ENCODE measurements at regions not wholly inside any gene's neighbourhood (a gene's known extent, or its start where the extent isn't known, plus 50 kb on each side); places are given as distances from the start of the nearest gene placed in this dataset.

DNA sequence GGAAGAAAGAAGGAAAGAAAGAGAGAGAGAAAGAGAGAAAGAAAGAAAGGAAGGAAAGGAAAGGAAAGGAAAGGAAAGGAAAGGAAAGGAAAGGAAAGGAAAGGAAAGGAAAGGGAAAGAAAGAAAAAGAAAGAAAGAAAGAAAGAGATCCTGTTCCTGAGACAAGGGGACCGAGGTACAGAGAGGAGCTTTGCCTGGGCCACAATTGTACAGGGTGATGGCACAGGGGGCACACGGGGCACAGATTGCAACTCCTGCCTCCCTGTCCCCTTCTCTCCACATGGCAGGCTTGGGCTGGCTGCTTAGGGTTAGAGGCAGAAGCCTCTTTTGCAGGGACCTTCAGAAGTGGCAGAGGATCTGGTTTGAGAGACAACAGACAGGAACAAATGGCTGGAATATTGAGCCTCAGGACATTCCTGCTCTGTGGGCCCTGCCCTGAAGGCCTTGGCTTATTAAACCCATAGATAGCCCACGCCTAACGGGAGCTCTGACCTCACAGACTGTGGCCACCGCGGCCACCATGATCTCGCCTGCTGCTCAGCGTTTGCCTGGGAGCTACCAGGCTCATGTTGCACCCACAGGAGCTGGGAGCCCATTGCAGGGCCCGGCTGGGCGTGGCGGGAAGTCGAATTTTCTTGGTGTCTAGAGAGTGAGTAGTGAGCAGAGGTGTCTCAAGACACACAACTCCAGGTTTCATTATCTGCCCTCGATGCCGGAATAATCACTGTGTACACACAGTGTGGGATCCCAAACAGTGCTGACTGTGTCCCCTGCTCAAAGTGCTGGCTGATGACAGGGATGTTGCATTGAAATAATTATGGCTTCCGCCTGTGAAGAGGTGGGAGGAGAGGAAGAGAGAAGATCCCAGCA is 147.9 kb upstream of the NCOR2 start:
- peaks cover 17% of the 10 kb centered on the region for H3K4me1 ChIP-seq (ENCODE audit: low read length)
- no peaks in the 10 kb centered on the region for H3K9me3 ChIP-seq (ENCODE audit: insufficient read depth, low read length)
- no peak overlapping the region for H3K4me3 ChIP-seq (ENCODE audit: low read length)
- H3K27ac ChIP-seq (ENCODE audit: low read length): no peak overlapping the region
- H4K20me1 ChIP-seq (ENCODE audit: insufficient read depth, low read length): no peaks in the 10 kb centered on the region
- no peak overlapping the region for H3K4me2 ChIP-seq (ENCODE audit: low read length)
- TF ChIP-seq, protein P1, sequence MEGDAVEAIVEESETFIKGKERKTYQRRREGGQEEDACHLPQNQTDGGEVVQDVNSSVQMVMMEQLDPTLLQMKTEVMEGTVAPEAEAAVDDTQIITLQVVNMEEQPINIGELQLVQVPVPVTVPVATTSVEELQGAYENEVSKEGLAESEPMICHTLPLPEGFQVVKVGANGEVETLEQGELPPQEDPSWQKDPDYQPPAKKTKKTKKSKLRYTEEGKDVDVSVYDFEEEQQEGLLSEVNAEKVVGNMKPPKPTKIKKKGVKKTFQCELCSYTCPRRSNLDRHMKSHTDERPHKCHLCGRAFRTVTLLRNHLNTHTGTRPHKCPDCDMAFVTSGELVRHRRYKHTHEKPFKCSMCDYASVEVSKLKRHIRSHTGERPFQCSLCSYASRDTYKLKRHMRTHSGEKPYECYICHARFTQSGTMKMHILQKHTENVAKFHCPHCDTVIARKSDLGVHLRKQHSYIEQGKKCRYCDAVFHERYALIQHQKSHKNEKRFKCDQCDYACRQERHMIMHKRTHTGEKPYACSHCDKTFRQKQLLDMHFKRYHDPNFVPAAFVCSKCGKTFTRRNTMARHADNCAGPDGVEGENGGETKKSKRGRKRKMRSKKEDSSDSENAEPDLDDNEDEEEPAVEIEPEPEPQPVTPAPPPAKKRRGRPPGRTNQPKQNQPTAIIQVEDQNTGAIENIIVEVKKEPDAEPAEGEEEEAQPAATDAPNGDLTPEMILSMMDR (IDR thresholded peaks at IDR 0.05; ENCODE audit: low read depth, low read length): no peak
- no peak for TF ChIP-seq EZH2phosphoT487 (IDR thresholded peaks at IDR 0.05; ENCODE audit: low read depth)
- H3K27me3 ChIP-seq (ENCODE audit: low read depth, low read length): peaks cover 43% of the 10 kb centered on the region
- no peaks in the 10 kb centered on the region for H3K79me2 ChIP-seq (ENCODE audit: low read length)
- H3K36me3 ChIP-seq (replicated peaks; ENCODE audit: low read depth, low read length): no peaks in the 10 kb centered on the region
- no peak overlapping the region for H3K9ac ChIP-seq (ENCODE audit: low read length)
- H2AFZ ChIP-seq (ENCODE audit: low read depth, low read length): no peak overlapping the region

DNA sequence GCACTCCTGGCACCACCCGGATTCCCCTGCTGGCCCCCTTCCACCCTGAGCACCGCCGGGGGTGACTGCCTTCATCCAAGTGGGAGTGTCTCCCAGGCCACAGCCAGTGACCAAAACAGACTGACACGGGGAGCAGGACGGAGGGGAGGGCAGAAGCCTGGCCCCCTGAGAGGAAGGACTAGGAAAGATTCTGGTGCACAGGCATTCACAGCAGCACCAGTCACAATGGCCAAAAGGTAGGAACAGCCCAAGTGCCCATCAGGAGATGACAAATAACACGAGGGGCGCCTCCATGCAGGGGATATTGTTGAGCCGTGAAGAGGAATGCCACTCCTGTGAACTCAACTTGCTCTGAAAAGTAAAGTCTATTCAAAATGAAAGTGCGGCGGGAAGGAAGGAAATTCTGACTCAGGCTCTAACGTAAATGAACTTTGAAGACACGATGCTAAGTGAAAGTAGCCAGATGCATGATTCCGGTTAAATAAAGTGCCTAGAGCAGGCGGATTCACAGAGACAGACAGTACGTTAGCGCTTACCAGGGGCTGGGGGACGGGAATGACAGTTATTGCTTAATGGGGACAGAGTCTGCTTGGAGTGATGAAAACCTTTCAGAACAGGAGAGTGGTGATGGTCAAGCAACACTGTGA is 146.1 kb upstream of the NCOR2 start:
- Histone ChIP-seq H3K9ac (ENCODE audit: low read length) (peak overlapping the region; percentile 48; the same call in 1 of the 2 replicates), H3K79me2 (ENCODE audit: low read length) (no peaks in the 10 kb centered on the region), H2AFZ (ENCODE audit: low read depth, low read length) (0 out of 2 replicates have a peak overlapping the region, but pooled peaks have one; percentile 19), H3K27ac (ENCODE audit: low read length) (peak overlapping the region; percentile 46), H3K4me3 (ENCODE audit: low read length) (peak overlapping the region; percentile 76), H3K4me1 (ENCODE audit: low read length) (peaks cover 17% of the 10 kb centered on the region), H3K4me2 (ENCODE audit: low read length) (peak overlapping the region; percentile 99), H3K9me3 (ENCODE audit: insufficient read depth, low read length) (no peaks in the 10 kb centered on the region), H4K20me1 (ENCODE audit: insufficient read depth, low read length) (no peaks in the 10 kb centered on the region), H3K36me3 (replicated peaks; ENCODE audit: low read depth, low read length) (no peaks in the 10 kb centered on the region), H3K27me3 (ENCODE audit: low read depth, low read length) (peaks cover 44% of the 10 kb centered on the region)
- TF ChIP-seq, protein P1 (IDR thresholded peaks at IDR 0.05; ENCODE audit: low read depth, low read length): no peak
- no peak for TF ChIP-seq EZH2phosphoT487 (IDR thresholded peaks at IDR 0.05; ENCODE audit: low read depth)

DNA sequence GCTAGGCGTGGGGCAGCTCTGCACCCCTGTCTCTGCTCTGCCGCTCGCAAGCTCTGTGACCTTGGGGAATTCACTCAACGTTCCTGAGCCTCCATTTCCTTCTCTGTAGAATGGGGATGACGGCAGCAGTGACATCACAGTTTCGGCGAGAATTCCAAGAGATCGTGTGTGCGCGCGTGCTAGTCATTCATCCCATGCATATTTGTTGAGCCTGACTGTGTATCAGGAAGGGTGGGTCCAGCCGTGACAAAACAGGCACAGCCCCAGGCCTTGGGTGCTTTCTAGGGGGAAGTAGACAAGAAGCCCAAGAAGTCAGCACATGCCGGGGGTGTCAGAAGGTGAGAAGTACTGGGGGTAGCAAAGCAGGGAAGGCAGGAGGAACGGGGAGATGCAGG is 145.6 kb upstream of the NCOR2 start:
- peak overlapping the region; percentile 76 for H3K4me3 ChIP-seq (ENCODE audit: low read length)
- no peaks in the 10 kb centered on the region for H3K9me3 ChIP-seq (ENCODE audit: insufficient read depth, low read length)
- peak overlapping the region; percentile 48; the same call in 1 of the 2 replicates for H3K9ac ChIP-seq (ENCODE audit: low read length)
- TF ChIP-seq EZH2phosphoT487 (IDR thresholded peaks at IDR 0.05; ENCODE audit: low read depth): no peak
- TF ChIP-seq, protein P1 (IDR thresholded peaks at IDR 0.05; ENCODE audit: low read depth, low read length): no peak
- peak overlapping the region; percentile 46 for H3K27ac ChIP-seq (ENCODE audit: low read length)
- peaks cover 17% of the 10 kb centered on the region for H3K4me1 ChIP-seq (ENCODE audit: low read length)
- H3K4me2 ChIP-seq (ENCODE audit: low read length): peak overlapping the region; percentile 99
- H2AFZ ChIP-seq (ENCODE audit: low read depth, low read length): no peak overlapping the region; the same call in 1 of the 2 replicates
- H3K36me3 ChIP-seq (replicated peaks; ENCODE audit: low read depth, low read length): no peaks in the 10 kb centered on the region
- H3K27me3 ChIP-seq (ENCODE audit: low read depth, low read length): peaks cover 48% of the 10 kb centered on the region
- H4K20me1 ChIP-seq (ENCODE audit: insufficient read depth, low read length): no peaks in the 10 kb centered on the region
- H3K79me2 ChIP-seq (ENCODE audit: low read length): no peaks in the 10 kb centered on the region

DNA sequence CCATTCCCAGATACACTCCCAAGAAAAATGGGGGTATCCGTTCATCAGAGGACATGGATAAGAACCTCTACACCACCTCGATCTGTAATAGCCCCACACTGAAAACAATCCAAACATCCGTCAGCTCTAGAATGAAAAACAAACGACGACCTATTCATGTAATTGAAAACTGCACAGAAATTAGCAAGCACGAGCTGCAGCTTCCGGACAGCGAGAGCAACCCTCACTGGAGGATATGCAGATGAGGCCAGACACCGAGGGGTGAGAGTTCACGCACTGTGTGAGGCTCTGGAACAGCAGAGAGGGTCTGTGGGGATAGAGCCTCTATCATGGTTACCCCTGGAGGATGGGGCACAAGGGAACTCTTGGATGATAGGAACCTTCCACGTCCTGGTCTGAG is 143.9 kb upstream of the NCOR2 start:
- H3K4me1 ChIP-seq (ENCODE audit: low read length): peaks cover 17% of the 10 kb centered on the region
- H3K9ac ChIP-seq (ENCODE audit: low read length): no peak overlapping the region
- no peaks in the 10 kb centered on the region for H3K79me2 ChIP-seq (ENCODE audit: low read length)
- H3K27me3 ChIP-seq (ENCODE audit: low read depth, low read length): peaks cover 52% of the 10 kb centered on the region
- no peak overlapping the region for H3K4me2 ChIP-seq (ENCODE audit: low read length)
- H3K9me3 ChIP-seq (ENCODE audit: insufficient read depth, low read length): no peaks in the 10 kb centered on the region
- TF ChIP-seq, protein P1 (IDR thresholded peaks at IDR 0.05; ENCODE audit: low read depth, low read length): no peak
- no peaks in the 10 kb centered on the region for H3K36me3 ChIP-seq (replicated peaks; ENCODE audit: low read depth, low read length)
- no peak overlapping the region for H2AFZ ChIP-seq (ENCODE audit: low read depth, low read length)
- no peak overlapping the region for H3K4me3 ChIP-seq (ENCODE audit: low read length)
- no peak overlapping the region for H3K27ac ChIP-seq (ENCODE audit: low read length)
- H4K20me1 ChIP-seq (ENCODE audit: insufficient read depth, low read length): no peaks in the 10 kb centered on the region
